Renal pelvis (tissue), 1 donor: ENCODE measurements at regions not wholly inside any gene's neighbourhood (a gene's known extent, or its start where the extent isn't known, plus 50 kb on each side); places are given as distances from the start of the nearest gene placed in this dataset.
"Not testable (repeated sequence)": the region's sequence is repeated elsewhere in the genome, so short reads cannot be mapped to it uniquely, and the experiment has no call there.

ENCODE experiments used
- DNase-seq: peaks from one replicate; pipeline ENCODE4 v3.0.0-alpha.2; 2013

- DNase-seq: no peak
Observed at GRCh38 chr12:127158385-127159061, 1108.4 kb upstream of the TMEM132C start.

GRCh38 chr12:127161466-127161865, 1105.5 kb upstream of the TMEM132C start:
- no peak for DNase-seq

GRCh38 chr12:127162307-127162706, 1104.7 kb upstream of the TMEM132C start:
- DNase-seq: no peak

- DNase-seq: no peak
Observed at GRCh38 chr12:127162902-127163301, 1104.1 kb upstream of the TMEM132C start.

- peak; percentile 73 for DNase-seq
Observed at GRCh38 chr12:127165567-127166392, 1101.2 kb upstream of the TMEM132C start.

GRCh38 chr12:127169321-127170181, 1097.4 kb upstream of the TMEM132C start:
- no peak for DNase-seq

GRCh38 chr12:127170226-127171180, 1096.5 kb upstream of the TMEM132C start:
- DNase-seq: no peak

- DNase-seq: no peak
Observed at GRCh38 chr12:127172861-127173260, 1094.1 kb upstream of the TMEM132C start.

GRCh38 chr12:127173971-127174370, 1093.0 kb upstream of the TMEM132C start:
- not testable (repeated sequence) for DNase-seq

- DNase-seq: no peak
Observed at GRCh38 chr12:127174881-127175280, 1092.1 kb upstream of the TMEM132C start.

- DNase-seq: no peak
Observed at GRCh38 chr12:127175361-127175760, 1091.6 kb upstream of the TMEM132C start.

GRCh38 chr12:127176804-127177203, 1090.2 kb upstream of the TMEM132C start:
- no peak for DNase-seq

GRCh38 chr12:127178052-127178451, 1088.9 kb upstream of the TMEM132C start:
- DNase-seq: no peak

GRCh38 chr12:127178463-127178862, 1088.5 kb upstream of the TMEM132C start:
- no peak for DNase-seq

GRCh38 chr12:127179176-127179575, 1087.8 kb upstream of the TMEM132C start:
- DNase-seq: no peak

GRCh38 chr12:127182018-127182417, 1085.0 kb upstream of the TMEM132C start:
- DNase-seq: no peak

GRCh38 chr12:127189992-127190391, 1077.0 kb upstream of the TMEM132C start:
- no peak for DNase-seq

GRCh38 chr12:127191129-127191528, 1075.8 kb upstream of the TMEM132C start:
- DNase-seq: no peak

GRCh38 chr12:127192391-127192790, 1074.6 kb upstream of the TMEM132C start:
- no peak for DNase-seq

- no peak for DNase-seq
Observed at GRCh38 chr12:127193341-127193740, 1073.6 kb upstream of the TMEM132C start.

- DNase-seq: peak; percentile 7
Observed at GRCh38 chr12:127194176-127194575, 1072.8 kb upstream of the TMEM132C start.
